Activated CD4-positive, alpha-beta T cell treated with anti-CD3 and anti-CD28 coated beads, Interleukin-2, amount 10 ng/mL, durations not matched to agents 24 days and 14 days (primary cell): ENCODE measurements at regions not wholly inside any gene's neighbourhood (a gene's known extent, or its start where the extent isn't known, plus 50 kb on each side); places are given as distances from the start of the nearest gene placed in this dataset.
A peak's percentile ranks its signal among the peaks of the same experiment; 100 is the strongest.

Experiments used
- DNase-seq: peaks from one replicate; pipeline ENCODE4 v3.0.0; 2022
- H3K27ac Mint-ChIP-seq: one replicate; pipeline ENCODE4 v1.8.0; 2022; ENCODE audit warnings: mild to moderate bottlenecking, mixed read lengths
- H3K27me3 Mint-ChIP-seq: one replicate; pipeline ENCODE4 v1.8.0; 2022; ENCODE audit warnings: mixed read lengths
- H3K36me3 Mint-ChIP-seq: one replicate; pipeline ENCODE4 v1.8.0; 2022; ENCODE audit warnings: low read depth, mild to moderate bottlenecking, mixed read lengths
- H3K4me1 Mint-ChIP-seq: one replicate; pipeline ENCODE4 v1.8.0; 2021; ENCODE audit warnings: mixed read lengths
- H3K4me3 Mint-ChIP-seq: one replicate; pipeline ENCODE4 v1.8.0; 2022; ENCODE audit warnings: mild to moderate bottlenecking, moderate library complexity, mixed read lengths
- H3K9me3 Mint-ChIP-seq: one replicate; pipeline ENCODE4 v1.8.0; 2021; ENCODE audit warnings: mixed read lengths
- intact Hi-C: fragments of 100-400 bp; cut with micrococcal nuclease; formaldehyde crosslinking; loops from one replicate; pipeline ENCODE4 v1.15.1; 2023

- intact Hi-C loops, result no loop called here
- Mint-ChIP-seq H3K27me3 (peaks cover 2% of the 10 kb centered on the region), H3K4me1 (no peaks in the 10 kb centered on the region), H3K36me3 (no peaks in the 10 kb centered on the region), H3K4me3 (no peak overlapping the region), H3K9me3 (no peaks in the 10 kb centered on the region), H3K27ac (no peak overlapping the region)
- no peak for DNase-seq
Observed at GRCh38 chrX:107542500-107542899, 85.8 kb upstream of the PRPS1 start.

GRCh38 chrX:107547621-107548020, 80.7 kb upstream of the PRPS1 start:
- no peak overlapping the region for H3K27ac Mint-ChIP-seq
- no peaks in the 10 kb centered on the region for H3K36me3 Mint-ChIP-seq
- no peaks in the 10 kb centered on the region for H3K27me3 Mint-ChIP-seq
- no peak overlapping the region for H3K4me3 Mint-ChIP-seq
- H3K4me1 Mint-ChIP-seq, result peaks cover 9% of the 10 kb centered on the region
- DNase-seq, result no peak
- no peaks in the 10 kb centered on the region for H3K9me3 Mint-ChIP-seq
- intact Hi-C loops, result no loop called here

- Mint-ChIP-seq H3K9me3 (no peaks in the 10 kb centered on the region), H3K36me3 (no peaks in the 10 kb centered on the region), H3K27ac (no peak overlapping the region), H3K27me3 (no peaks in the 10 kb centered on the region), H3K4me1 (peaks cover 9% of the 10 kb centered on the region), H3K4me3 (no peak overlapping the region)
- intact Hi-C loops, result no loop called here
- no peak for DNase-seq
Observed at GRCh38 chrX:107548775-107549174, 79.5 kb upstream of the PRPS1 start.

GRCh38 chrX:107549504-107549903, 78.8 kb upstream of the PRPS1 start:
- H3K27me3 Mint-ChIP-seq, result no peaks in the 10 kb centered on the region
- H3K9me3 Mint-ChIP-seq, result no peaks in the 10 kb centered on the region
- peaks cover 9% of the 10 kb centered on the region for H3K4me1 Mint-ChIP-seq
- no peaks in the 10 kb centered on the region for H3K36me3 Mint-ChIP-seq
- peak overlapping the region; percentile 13 for H3K27ac Mint-ChIP-seq
- intact Hi-C loops, result no loop called here
- no peak overlapping the region for H3K4me3 Mint-ChIP-seq
- DNase-seq, result peak; percentile 59

GRCh38 chrX:107551546-107551945, 76.8 kb upstream of the PRPS1 start:
- no peak for DNase-seq
- intact Hi-C loops, result no loop called here
- no peaks in the 10 kb centered on the region for H3K9me3 Mint-ChIP-seq
- no peak overlapping the region for H3K4me3 Mint-ChIP-seq
- H3K36me3 Mint-ChIP-seq, result no peaks in the 10 kb centered on the region
- no peak overlapping the region for H3K27ac Mint-ChIP-seq
- peaks cover 9% of the 10 kb centered on the region for H3K4me1 Mint-ChIP-seq
- no peaks in the 10 kb centered on the region for H3K27me3 Mint-ChIP-seq

GRCh38 chrX:107552930-107553329, 75.4 kb upstream of the PRPS1 start:
- Mint-ChIP-seq H3K4me1 (peaks cover 9% of the 10 kb centered on the region), H3K27me3 (peaks cover 2% of the 10 kb centered on the region), H3K4me3 (no peak overlapping the region), H3K9me3 (no peaks in the 10 kb centered on the region), H3K27ac (no peak overlapping the region), H3K36me3 (no peaks in the 10 kb centered on the region)
- no peak for DNase-seq
- intact Hi-C loops, result no loop called here

- H3K9me3 Mint-ChIP-seq, result no peaks in the 10 kb centered on the region
- intact Hi-C loops, result no loop called here
- DNase-seq, result no peak
- H3K27me3 Mint-ChIP-seq, result peaks cover 2% of the 10 kb centered on the region
- H3K4me3 Mint-ChIP-seq, result no peak overlapping the region
- no peaks in the 10 kb centered on the region for H3K4me1 Mint-ChIP-seq
- H3K27ac Mint-ChIP-seq, result no peak overlapping the region
- H3K36me3 Mint-ChIP-seq, result no peaks in the 10 kb centered on the region
Observed at GRCh38 chrX:107556967-107557366, 71.3 kb upstream of the PRPS1 start.

GRCh38 chrX:107559506-107559905, 68.8 kb upstream of the PRPS1 start:
- no peaks in the 10 kb centered on the region for H3K4me1 Mint-ChIP-seq
- no peaks in the 10 kb centered on the region for H3K9me3 Mint-ChIP-seq
- H3K27ac Mint-ChIP-seq, result no peak overlapping the region
- H3K27me3 Mint-ChIP-seq, result peaks cover 4% of the 10 kb centered on the region
- DNase-seq, result no peak
- intact Hi-C loops, result no loop called here
- no peak overlapping the region for H3K4me3 Mint-ChIP-seq
- no peaks in the 10 kb centered on the region for H3K36me3 Mint-ChIP-seq

- Mint-ChIP-seq H3K36me3 (no peaks in the 10 kb centered on the region), H3K27ac (no peak overlapping the region), H3K4me1 (no peaks in the 10 kb centered on the region), H3K4me3 (no peak overlapping the region), H3K27me3 (peaks cover 4% of the 10 kb centered on the region), H3K9me3 (no peaks in the 10 kb centered on the region)
- intact Hi-C loops, result no loop called here
- no peak for DNase-seq
Observed at GRCh38 chrX:107560041-107560440, 68.3 kb upstream of the PRPS1 start.

- no peaks in the 10 kb centered on the region for H3K9me3 Mint-ChIP-seq
- H3K27ac Mint-ChIP-seq, result no peak overlapping the region
- H3K36me3 Mint-ChIP-seq, result no peaks in the 10 kb centered on the region
- intact Hi-C loops, result no loop called here
- DNase-seq, result no peak
- no peaks in the 10 kb centered on the region for H3K4me1 Mint-ChIP-seq
- H3K4me3 Mint-ChIP-seq, result no peak overlapping the region
- H3K27me3 Mint-ChIP-seq, result peaks cover 5% of the 10 kb centered on the region
Observed at GRCh38 chrX:107560980-107561379, 67.3 kb upstream of the PRPS1 start.

- Mint-ChIP-seq H3K27ac (no peak overlapping the region), H3K4me3 (no peak overlapping the region), H3K27me3 (peaks cover 5% of the 10 kb centered on the region), H3K36me3 (no peaks in the 10 kb centered on the region), H3K9me3 (no peaks in the 10 kb centered on the region), H3K4me1 (no peaks in the 10 kb centered on the region)
- intact Hi-C loops, result no loop called here
- no peak for DNase-seq
Observed at GRCh38 chrX:107561468-107562215, 66.7 kb upstream of the PRPS1 start.

- no peak for DNase-seq
- Mint-ChIP-seq H3K4me3 (no peak overlapping the region), H3K36me3 (no peaks in the 10 kb centered on the region), H3K9me3 (no peaks in the 10 kb centered on the region), H3K27me3 (peaks cover 5% of the 10 kb centered on the region), H3K4me1 (no peaks in the 10 kb centered on the region), H3K27ac (no peak overlapping the region)
- intact Hi-C loops, result no loop called here
Observed at GRCh38 chrX:107562482-107562881, 65.8 kb upstream of the PRPS1 start.

GRCh38 chrX:107563824-107564223, 64.5 kb upstream of the PRPS1 start:
- peaks cover 7% of the 10 kb centered on the region for H3K27me3 Mint-ChIP-seq
- H3K4me3 Mint-ChIP-seq, result no peak overlapping the region
- no peaks in the 10 kb centered on the region for H3K9me3 Mint-ChIP-seq
- intact Hi-C loops, result no loop called here
- no peak for DNase-seq
- no peak overlapping the region for H3K27ac Mint-ChIP-seq
- no peaks in the 10 kb centered on the region for H3K36me3 Mint-ChIP-seq
- no peaks in the 10 kb centered on the region for H3K4me1 Mint-ChIP-seq

- Mint-ChIP-seq H3K4me1 (no peaks in the 10 kb centered on the region), H3K36me3 (no peaks in the 10 kb centered on the region), H3K27me3 (peaks cover 7% of the 10 kb centered on the region), H3K4me3 (no peak overlapping the region), H3K27ac (no peak overlapping the region), H3K9me3 (no peaks in the 10 kb centered on the region)
- DNase-seq, result no peak
- intact Hi-C loops, result no loop called here
Observed at GRCh38 chrX:107565015-107565414, 63.3 kb upstream of the PRPS1 start.

- H3K27me3 Mint-ChIP-seq, result peaks cover 7% of the 10 kb centered on the region
- H3K36me3 Mint-ChIP-seq, result no peaks in the 10 kb centered on the region
- no peak overlapping the region for H3K4me3 Mint-ChIP-seq
- no peaks in the 10 kb centered on the region for H3K9me3 Mint-ChIP-seq
- no peak for DNase-seq
- H3K27ac Mint-ChIP-seq, result no peak overlapping the region
- intact Hi-C loops, result no loop called here
- no peaks in the 10 kb centered on the region for H3K4me1 Mint-ChIP-seq
Observed at GRCh38 chrX:107565931-107566603, 62.2 kb upstream of the PRPS1 start.
